SH-SY5Y (cell line): ENCODE measurements at regions not wholly inside any gene's neighbourhood (a gene's known extent, or its start where the extent isn't known, plus 50 kb on each side); places are given as distances from the start of the nearest gene placed in this dataset.

Experiments
- GATA2 ChIP-seq: IDR thresholded peaks from 2 replicates; pipeline ENCODE4 v1.6.1; 2011; ENCODE audit warnings: mild to moderate bottlenecking, low read depth, low read length
- GATA3 ChIP-seq: IDR thresholded peaks from 2 replicates; pipeline ENCODE4 v1.6.1; 2011; ENCODE audit warnings: low read depth, mild to moderate bottlenecking, low read length, moderate library complexity

DNA sequence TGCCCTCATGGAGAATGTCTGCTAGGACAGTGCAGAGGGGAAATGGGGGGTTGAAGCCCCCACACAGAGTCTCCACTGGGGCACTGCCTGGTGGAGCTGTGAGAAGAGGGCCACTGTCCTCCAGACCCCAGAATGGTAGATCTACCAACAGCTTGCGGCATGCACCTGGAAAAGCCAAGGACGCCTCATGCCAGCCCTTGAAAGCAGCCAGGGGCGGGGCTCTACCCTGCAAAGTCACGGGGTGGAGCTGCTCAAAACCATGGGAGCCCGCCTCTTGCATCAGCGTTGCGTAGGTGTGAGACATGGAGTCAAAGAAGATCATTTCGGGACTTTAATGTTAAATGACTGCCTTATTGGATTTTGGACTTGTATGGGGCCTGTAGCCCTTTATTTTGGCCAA is 157.6 kb downstream of the DSEL start:
- no peak for TF ChIP-seq GATA2
- no peak for TF ChIP-seq GATA3
